ENCODE measurements at regions not wholly inside any gene's neighbourhood (a gene's known extent, or its start where the extent isn't known, plus 50 kb on each side); places are given as distances from the start of the nearest gene placed in this dataset.
A peak's percentile ranks its signal among the peaks of the same experiment; 100 is the strongest.
"Not testable (repeated sequence)": the region's sequence is repeated elsewhere in the genome, so short reads cannot be mapped to it uniquely, and the experiment has no call there.

GRCh38 chr6:34646714-34647113 lies 49.9 kb downstream of the ILRUN start:
- Mint-ChIP-seq H3K9me3 (no peaks in the 10 kb centered on the region), H3K4me3 (no peak overlapping the region), H3K4me1 (peaks cover 15% of the 10 kb centered on the region), H3K27me3 (no peaks in the 10 kb centered on the region), H3K36me3 (peaks cover 42% of the 10 kb centered on the region), H3K27ac (no peak overlapping the region)
- DNase-seq (no peak), ATAC-seq (ENCODE audit: low read depth) (no peak)
- POLR2A ChIA-PET: no interaction called here

- Mint-ChIP-seq H3K9me3 (no peaks in the 10 kb centered on the region), H3K4me3 (no peak overlapping the region), H3K4me1 (peaks cover 10% of the 10 kb centered on the region), H3K27ac (peak overlapping the region; percentile 31), H3K27me3 (no peaks in the 10 kb centered on the region), H3K36me3 (peaks cover 36% of the 10 kb centered on the region)
- ATAC-seq (ENCODE audit: low read depth): no peak
- DNase-seq: no peak
- POLR2A ChIA-PET: no interaction called here
Observed at GRCh38 chr6:34645627-34646026, 50.9 kb downstream of the ILRUN start.

- Mint-ChIP-seq H3K36me3 (peaks cover 38% of the 10 kb centered on the region), H3K9me3 (no peaks in the 10 kb centered on the region), H3K4me3 (no peak overlapping the region), H3K27ac (peak overlapping the region; percentile 59), H3K4me1 (peaks cover 10% of the 10 kb centered on the region), H3K27me3 (no peaks in the 10 kb centered on the region)
- POLR2A ChIA-PET: no interaction called here
- DNase-seq: no peak
- no peak for ATAC-seq (ENCODE audit: low read depth)
Observed at GRCh38 chr6:34644716-34645115, 51.9 kb downstream of the ILRUN start.

- Mint-ChIP-seq H3K27ac (no peak overlapping the region), H3K4me1 (peaks cover 9% of the 10 kb centered on the region), H3K27me3 (no peaks in the 10 kb centered on the region), H3K4me3 (no peak overlapping the region), H3K9me3 (no peaks in the 10 kb centered on the region), H3K36me3 (peaks cover 40% of the 10 kb centered on the region)
- no peak for ATAC-seq (ENCODE audit: low read depth)
- DNase-seq: no peak
- POLR2A ChIA-PET: no interaction called here
Observed at GRCh38 chr6:34642427-34642826, 54.1 kb downstream of the ILRUN start.

GRCh38 chr6:34640074-34640849 lies 56.3 kb downstream of the ILRUN start:
- POLR2A ChIA-PET, H3K27ac Mint-ChIP-seq: not testable (repeated sequence)

GRCh38 chr6:34638834-34639736 lies 57.5 kb downstream of the ILRUN start:
- Mint-ChIP-seq H3K36me3 (peaks cover 24% of the 10 kb centered on the region), H3K4me3 (no peak overlapping the region), H3K27me3 (no peaks in the 10 kb centered on the region), H3K27ac (no peak overlapping the region), H3K4me1 (peaks cover 2% of the 10 kb centered on the region), H3K9me3 (no peaks in the 10 kb centered on the region)
- no peak for DNase-seq
- POLR2A ChIA-PET: interaction anchor here (1.0 kb wide), 1 partner anchor 141 kb away, joined by 3 read pairs; no protein-coding TSS in a partner anchor
- ATAC-seq (ENCODE audit: low read depth): no peak

More at GRCh38 chr6:34640074-34640849, 56.3 kb downstream of the ILRUN start:
- H3K27me3 Mint-ChIP-seq; H3K4me1 Mint-ChIP-seq; H3K4me3 Mint-ChIP-seq; DNase-seq; H3K9me3 Mint-ChIP-seq; ATAC-seq (ENCODE audit: low read depth): not testable (repeated sequence)
- peaks cover 32% of the 10 kb centered on the region for H3K36me3 Mint-ChIP-seq

- Mint-ChIP-seq H3K9me3 (no peaks in the 10 kb centered on the region), H3K4me3 (no peak overlapping the region), H3K36me3 (peaks cover 22% of the 10 kb centered on the region), H3K4me1 (peaks cover 2% of the 10 kb centered on the region), H3K27me3 (no peaks in the 10 kb centered on the region), H3K27ac (no peak overlapping the region)
- no peak for ATAC-seq (ENCODE audit: low read depth)
- POLR2A ChIA-PET: no interaction called here
- no peak for DNase-seq
Observed at GRCh38 chr6:34633785-34634184, 62.8 kb downstream of the ILRUN start.

- ATAC-seq (ENCODE audit: low read depth) (no peak), DNase-seq (no peak)
- POLR2A ChIA-PET: no interaction called here
- Mint-ChIP-seq H3K27me3 (no peaks in the 10 kb centered on the region), H3K9me3 (no peaks in the 10 kb centered on the region), H3K4me1 (peaks cover 2% of the 10 kb centered on the region), H3K36me3 (peaks cover 24% of the 10 kb centered on the region), H3K4me3 (no peak overlapping the region), H3K27ac (no peak overlapping the region)
Observed at GRCh38 chr6:34633256-34633655, 63.3 kb downstream of the ILRUN start.

- Mint-ChIP-seq H3K4me1 (peaks cover 3% of the 10 kb centered on the region), H3K4me3 (no peak overlapping the region), H3K9me3 (no peaks in the 10 kb centered on the region), H3K36me3 (peaks cover 26% of the 10 kb centered on the region), H3K27me3 (no peaks in the 10 kb centered on the region), H3K27ac (no peak overlapping the region)
- DNase-seq: no peak
- no peak for ATAC-seq (ENCODE audit: low read depth)
- POLR2A ChIA-PET: no interaction called here
Observed at GRCh38 chr6:34630040-34630439, 66.5 kb downstream of the ILRUN start.

- H3K27ac Mint-ChIP-seq: no peak overlapping the region
- DNase-seq: no peak
- peaks cover 2% of the 10 kb centered on the region for H3K4me1 Mint-ChIP-seq
- no peaks in the 10 kb centered on the region for H3K9me3 Mint-ChIP-seq
- no peaks in the 10 kb centered on the region for H3K27me3 Mint-ChIP-seq
- peaks cover 27% of the 10 kb centered on the region for H3K36me3 Mint-ChIP-seq
- no peak for ATAC-seq (ENCODE audit: low read depth)
- POLR2A ChIA-PET: no interaction called here
- H3K4me3 Mint-ChIP-seq: no peak overlapping the region
Observed at GRCh38 chr6:34627296-34627695, 69.3 kb downstream of the ILRUN start.

- H3K27me3 Mint-ChIP-seq: no peaks in the 10 kb centered on the region
- no peaks in the 10 kb centered on the region for H3K4me1 Mint-ChIP-seq
- H3K36me3 Mint-ChIP-seq: peaks cover 5% of the 10 kb centered on the region
- no peak overlapping the region for H3K4me3 Mint-ChIP-seq
- ATAC-seq (ENCODE audit: low read depth) (no peak), DNase-seq (no peak)
- no peak overlapping the region for H3K27ac Mint-ChIP-seq
- POLR2A ChIA-PET: no interaction called here
- H3K9me3 Mint-ChIP-seq: no peaks in the 10 kb centered on the region
Observed at GRCh38 chr6:34618430-34619182, 62.5 kb upstream of the SPDEF start.

- no peaks in the 10 kb centered on the region for H3K27me3 Mint-ChIP-seq
- POLR2A ChIA-PET: no interaction called here
- ATAC-seq (ENCODE audit: low read depth) (no peak), DNase-seq (no peak)
- no peak overlapping the region for H3K27ac Mint-ChIP-seq
- peaks cover 2% of the 10 kb centered on the region for H3K36me3 Mint-ChIP-seq
- H3K4me3 Mint-ChIP-seq: no peak overlapping the region
- no peaks in the 10 kb centered on the region for H3K4me1 Mint-ChIP-seq
- H3K9me3 Mint-ChIP-seq: no peaks in the 10 kb centered on the region
Observed at GRCh38 chr6:34617231-34617630, 61.1 kb upstream of the SPDEF start.

- H3K27ac Mint-ChIP-seq: no peak overlapping the region
- H3K36me3 Mint-ChIP-seq: peaks cover 2% of the 10 kb centered on the region
- no peaks in the 10 kb centered on the region for H3K9me3 Mint-ChIP-seq
- no peak for ATAC-seq (ENCODE audit: low read depth)
- H3K4me1 Mint-ChIP-seq: peaks cover 2% of the 10 kb centered on the region
- H3K4me3 Mint-ChIP-seq: no peak overlapping the region
- POLR2A ChIA-PET: no interaction called here
- H3K27me3 Mint-ChIP-seq: no peaks in the 10 kb centered on the region
- no peak for DNase-seq
Observed at GRCh38 chr6:34616227-34616585, 60.1 kb upstream of the SPDEF start.
